ENCODE measurements at regions not wholly inside any gene's neighbourhood (a gene's known extent, or its start where the extent isn't known, plus 50 kb on each side); places are given as distances from the start of the nearest gene placed in this dataset.

DNA sequence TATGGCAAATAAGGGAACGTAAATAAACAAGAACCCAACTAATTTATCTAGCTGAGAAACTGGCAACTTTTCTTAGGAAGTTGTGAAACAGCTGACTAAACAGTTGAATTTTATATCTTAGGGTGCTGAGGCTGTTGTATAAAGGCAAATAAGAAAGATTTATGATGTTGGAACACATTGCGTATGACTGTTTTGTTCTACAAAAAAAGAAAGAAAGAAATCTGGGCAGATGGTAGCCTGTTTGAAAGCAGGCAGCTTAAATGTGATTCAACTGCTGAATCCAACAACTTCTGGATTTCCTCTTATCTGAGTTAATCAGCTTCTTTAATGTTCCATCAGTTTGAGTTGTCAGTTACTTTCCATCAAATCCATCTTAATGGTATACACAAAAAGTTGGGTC lies 214.5 kb downstream of the SNX13 start:
- CTCF ChIA-PET = interaction anchor here (1.2 to 1.3 kb wide), 3 partner anchors 17 to 627 kb away, joined by 3 read pairs; no protein-coding TSS in a partner anchor

DNA sequence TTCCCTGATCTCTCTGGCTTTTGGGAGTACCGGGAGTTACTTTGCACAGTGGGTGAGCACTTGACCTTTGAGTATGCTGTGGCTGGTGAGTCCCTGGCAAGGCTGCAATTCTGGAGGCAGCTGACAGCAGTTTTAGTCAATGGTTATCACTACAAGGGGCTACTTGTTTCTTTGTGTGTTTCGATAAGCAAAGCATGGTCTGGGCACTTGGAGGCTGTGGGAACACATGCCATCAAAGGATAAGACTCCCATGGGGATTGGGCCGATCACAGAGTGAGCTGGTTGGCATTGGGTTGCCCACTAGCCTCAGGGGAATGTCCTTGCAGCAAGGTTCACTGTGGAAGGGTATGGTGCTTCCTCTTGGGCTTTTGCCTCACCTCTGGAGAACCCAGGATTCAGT lies 208.2 kb downstream of the SNX13 start:
- TF ChIP-seq, protein P1, sequence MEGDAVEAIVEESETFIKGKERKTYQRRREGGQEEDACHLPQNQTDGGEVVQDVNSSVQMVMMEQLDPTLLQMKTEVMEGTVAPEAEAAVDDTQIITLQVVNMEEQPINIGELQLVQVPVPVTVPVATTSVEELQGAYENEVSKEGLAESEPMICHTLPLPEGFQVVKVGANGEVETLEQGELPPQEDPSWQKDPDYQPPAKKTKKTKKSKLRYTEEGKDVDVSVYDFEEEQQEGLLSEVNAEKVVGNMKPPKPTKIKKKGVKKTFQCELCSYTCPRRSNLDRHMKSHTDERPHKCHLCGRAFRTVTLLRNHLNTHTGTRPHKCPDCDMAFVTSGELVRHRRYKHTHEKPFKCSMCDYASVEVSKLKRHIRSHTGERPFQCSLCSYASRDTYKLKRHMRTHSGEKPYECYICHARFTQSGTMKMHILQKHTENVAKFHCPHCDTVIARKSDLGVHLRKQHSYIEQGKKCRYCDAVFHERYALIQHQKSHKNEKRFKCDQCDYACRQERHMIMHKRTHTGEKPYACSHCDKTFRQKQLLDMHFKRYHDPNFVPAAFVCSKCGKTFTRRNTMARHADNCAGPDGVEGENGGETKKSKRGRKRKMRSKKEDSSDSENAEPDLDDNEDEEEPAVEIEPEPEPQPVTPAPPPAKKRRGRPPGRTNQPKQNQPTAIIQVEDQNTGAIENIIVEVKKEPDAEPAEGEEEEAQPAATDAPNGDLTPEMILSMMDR (IDR thresholded peaks at IDR 0.05; ENCODE audit: low read depth, low read length) = no peak
- Histone ChIP-seq H3K9me3 (ENCODE audit: control insufficient read depth, insufficient read depth, low read length) (peaks cover 5% of the 10 kb centered on the region; the same call in 1 of the 2 replicates), H3K27ac (ENCODE audit: low read depth, low read length) (no peak overlapping the region), H3K4me3 (ENCODE audit: low read depth, low read length) (no peak overlapping the region), H3K27me3 (ENCODE audit: control insufficient read depth, insufficient read depth, low read length) (no peaks in the 10 kb centered on the region)
- no peak for DNase-seq (ENCODE audit: low read depth, low spot score)
- ChIA-PET POLR2A (no interaction called here), CTCF (no interaction called here)

More for the DNA sequence above, 214.5 kb downstream of the SNX13 start:
- H3K27ac ChIP-seq (ENCODE audit: low read depth, low read length) = no peak overlapping the region
- no peak for DNase-seq (ENCODE audit: low read depth, low spot score)
- no peaks in the 10 kb centered on the region for H3K27me3 ChIP-seq (ENCODE audit: control insufficient read depth, insufficient read depth, low read length)
- no peaks in the 10 kb centered on the region for H3K9me3 ChIP-seq (ENCODE audit: control insufficient read depth, insufficient read depth, low read length)
- TF ChIP-seq, protein P1 (IDR thresholded peaks at IDR 0.05; ENCODE audit: low read depth, low read length) = no peak
- no peak overlapping the region for H3K4me3 ChIP-seq (ENCODE audit: low read depth, low read length)
- POLR2A ChIA-PET = interaction anchor here (0.5 kb wide), 1 partner anchor 508 kb away, joined by 3 read pairs; no protein-coding TSS in a partner anchor
